Neural cell (in vitro differentiated cells): ENCODE measurements at regions not wholly inside any gene's neighbourhood (a gene's known extent, or its start where the extent isn't known, plus 50 kb on each side); places are given as distances from the start of the nearest gene placed in this dataset.

Source experiments
- REST ChIP-seq: IDR thresholded peaks from 2 replicates; pipeline ENCODE4 v1.6.1; 2012; ENCODE audit warnings: borderline replicate concordance
- SMC3 ChIP-seq: fragments of 450-650 bp; conservative IDR thresholded peaks from 2 replicates; pipeline ENCODE4 v1.6.1; 2014; ENCODE audit warnings: antibody characterized with exemption, mild to moderate bottlenecking, moderate library complexity; ENCODE audit not compliant: poor library complexity
- TF ChIP-seq, protein P1 (sequence below): fragments of 450-650 bp; IDR thresholded peaks from 2 replicates; pipeline ENCODE4 v1.5.1; 2014; ENCODE audit warnings: antibody characterized with exemption, mild to moderate bottlenecking, moderate library complexity; ENCODE audit not compliant: poor library complexity, severe bottlenecking

GRCh38 chr5:7250611-7251010 lies 145.3 kb upstream of the ADCY2 start:
- TF ChIP-seq REST, result no peak
- TF ChIP-seq, protein P1, sequence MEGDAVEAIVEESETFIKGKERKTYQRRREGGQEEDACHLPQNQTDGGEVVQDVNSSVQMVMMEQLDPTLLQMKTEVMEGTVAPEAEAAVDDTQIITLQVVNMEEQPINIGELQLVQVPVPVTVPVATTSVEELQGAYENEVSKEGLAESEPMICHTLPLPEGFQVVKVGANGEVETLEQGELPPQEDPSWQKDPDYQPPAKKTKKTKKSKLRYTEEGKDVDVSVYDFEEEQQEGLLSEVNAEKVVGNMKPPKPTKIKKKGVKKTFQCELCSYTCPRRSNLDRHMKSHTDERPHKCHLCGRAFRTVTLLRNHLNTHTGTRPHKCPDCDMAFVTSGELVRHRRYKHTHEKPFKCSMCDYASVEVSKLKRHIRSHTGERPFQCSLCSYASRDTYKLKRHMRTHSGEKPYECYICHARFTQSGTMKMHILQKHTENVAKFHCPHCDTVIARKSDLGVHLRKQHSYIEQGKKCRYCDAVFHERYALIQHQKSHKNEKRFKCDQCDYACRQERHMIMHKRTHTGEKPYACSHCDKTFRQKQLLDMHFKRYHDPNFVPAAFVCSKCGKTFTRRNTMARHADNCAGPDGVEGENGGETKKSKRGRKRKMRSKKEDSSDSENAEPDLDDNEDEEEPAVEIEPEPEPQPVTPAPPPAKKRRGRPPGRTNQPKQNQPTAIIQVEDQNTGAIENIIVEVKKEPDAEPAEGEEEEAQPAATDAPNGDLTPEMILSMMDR, result no peak
- TF ChIP-seq SMC3, result no peak
